ENCODE measurements at regions not wholly inside any gene's neighbourhood (a gene's known extent, or its start where the extent isn't known, plus 50 kb on each side); places are given as distances from the start of the nearest gene placed in this dataset.

DNA sequence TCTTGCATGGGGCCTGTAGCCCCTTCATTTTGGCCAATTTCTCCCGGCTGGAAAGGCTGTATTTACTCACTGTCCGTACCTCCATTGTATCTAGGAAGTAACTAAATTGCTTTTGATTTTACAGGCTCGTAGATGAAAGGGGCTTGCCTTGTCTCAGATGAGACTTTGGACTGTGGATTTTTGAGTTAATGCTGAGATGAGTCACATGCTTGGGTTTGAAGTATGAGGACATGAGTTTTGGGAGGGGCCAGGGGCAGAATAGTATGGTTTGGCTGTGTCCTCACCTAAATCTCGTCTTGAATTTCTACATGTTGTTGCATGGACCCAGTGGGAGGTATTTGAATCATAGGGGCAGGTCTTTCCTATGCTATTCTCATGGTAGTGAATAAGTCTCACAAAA, 407.6 kb upstream of the NDST3 start:
- TF ChIP-seq, protein P1, sequence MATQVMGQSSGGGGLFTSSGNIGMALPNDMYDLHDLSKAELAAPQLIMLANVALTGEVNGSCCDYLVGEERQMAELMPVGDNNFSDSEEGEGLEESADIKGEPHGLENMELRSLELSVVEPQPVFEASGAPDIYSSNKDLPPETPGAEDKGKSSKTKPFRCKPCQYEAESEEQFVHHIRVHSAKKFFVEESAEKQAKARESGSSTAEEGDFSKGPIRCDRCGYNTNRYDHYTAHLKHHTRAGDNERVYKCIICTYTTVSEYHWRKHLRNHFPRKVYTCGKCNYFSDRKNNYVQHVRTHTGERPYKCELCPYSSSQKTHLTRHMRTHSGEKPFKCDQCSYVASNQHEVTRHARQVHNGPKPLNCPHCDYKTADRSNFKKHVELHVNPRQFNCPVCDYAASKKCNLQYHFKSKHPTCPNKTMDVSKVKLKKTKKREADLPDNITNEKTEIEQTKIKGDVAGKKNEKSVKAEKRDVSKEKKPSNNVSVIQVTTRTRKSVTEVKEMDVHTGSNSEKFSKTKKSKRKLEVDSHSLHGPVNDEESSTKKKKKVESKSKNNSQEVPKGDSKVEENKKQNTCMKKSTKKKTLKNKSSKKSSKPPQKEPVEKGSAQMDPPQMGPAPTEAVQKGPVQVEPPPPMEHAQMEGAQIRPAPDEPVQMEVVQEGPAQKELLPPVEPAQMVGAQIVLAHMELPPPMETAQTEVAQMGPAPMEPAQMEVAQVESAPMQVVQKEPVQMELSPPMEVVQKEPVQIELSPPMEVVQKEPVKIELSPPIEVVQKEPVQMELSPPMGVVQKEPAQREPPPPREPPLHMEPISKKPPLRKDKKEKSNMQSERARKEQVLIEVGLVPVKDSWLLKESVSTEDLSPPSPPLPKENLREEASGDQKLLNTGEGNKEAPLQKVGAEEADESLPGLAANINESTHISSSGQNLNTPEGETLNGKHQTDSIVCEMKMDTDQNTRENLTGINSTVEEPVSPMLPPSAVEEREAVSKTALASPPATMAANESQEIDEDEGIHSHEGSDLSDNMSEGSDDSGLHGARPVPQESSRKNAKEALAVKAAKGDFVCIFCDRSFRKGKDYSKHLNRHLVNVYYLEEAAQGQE (IDR thresholded peaks at IDR 0.05): no peak
- TF ChIP-seq, protein P2, sequence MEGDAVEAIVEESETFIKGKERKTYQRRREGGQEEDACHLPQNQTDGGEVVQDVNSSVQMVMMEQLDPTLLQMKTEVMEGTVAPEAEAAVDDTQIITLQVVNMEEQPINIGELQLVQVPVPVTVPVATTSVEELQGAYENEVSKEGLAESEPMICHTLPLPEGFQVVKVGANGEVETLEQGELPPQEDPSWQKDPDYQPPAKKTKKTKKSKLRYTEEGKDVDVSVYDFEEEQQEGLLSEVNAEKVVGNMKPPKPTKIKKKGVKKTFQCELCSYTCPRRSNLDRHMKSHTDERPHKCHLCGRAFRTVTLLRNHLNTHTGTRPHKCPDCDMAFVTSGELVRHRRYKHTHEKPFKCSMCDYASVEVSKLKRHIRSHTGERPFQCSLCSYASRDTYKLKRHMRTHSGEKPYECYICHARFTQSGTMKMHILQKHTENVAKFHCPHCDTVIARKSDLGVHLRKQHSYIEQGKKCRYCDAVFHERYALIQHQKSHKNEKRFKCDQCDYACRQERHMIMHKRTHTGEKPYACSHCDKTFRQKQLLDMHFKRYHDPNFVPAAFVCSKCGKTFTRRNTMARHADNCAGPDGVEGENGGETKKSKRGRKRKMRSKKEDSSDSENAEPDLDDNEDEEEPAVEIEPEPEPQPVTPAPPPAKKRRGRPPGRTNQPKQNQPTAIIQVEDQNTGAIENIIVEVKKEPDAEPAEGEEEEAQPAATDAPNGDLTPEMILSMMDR (IDR thresholded peaks at IDR 0.05): no peak
- TF ChIP-seq MYC (IDR thresholded peaks at IDR 0.05; ENCODE audit: borderline replicate concordance, low read length): no peak
- TF ChIP-seq CEBPB (IDR thresholded peaks at IDR 0.05): no peak
- no peak for TF ChIP-seq CBX2 (IDR thresholded peaks at IDR 0.05; ENCODE audit: borderline replicate concordance, low read depth)
- TF ChIP-seq, protein P3, sequence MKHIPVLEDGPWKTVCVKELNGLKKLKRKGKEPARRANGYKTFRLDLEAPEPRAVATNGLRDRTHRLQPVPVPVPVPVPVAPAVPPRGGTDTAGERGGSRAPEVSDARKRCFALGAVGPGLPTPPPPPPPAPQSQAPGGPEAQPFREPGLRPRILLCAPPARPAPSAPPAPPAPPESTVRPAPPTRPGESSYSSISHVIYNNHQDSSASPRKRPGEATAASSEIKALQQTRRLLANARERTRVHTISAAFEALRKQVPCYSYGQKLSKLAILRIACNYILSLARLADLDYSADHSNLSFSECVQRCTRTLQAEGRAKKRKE (CRISPR knock-in tag; IDR thresholded peaks at IDR 0.05; ENCODE audit: low read depth): no peak
- TF ChIP-seq CHD2 (IDR thresholded peaks at IDR 0.05; ENCODE audit: low read length, partially characterized antibody): no peak
- TF ChIP-seq TP53 (CRISPR knock-in tag; IDR thresholded peaks at IDR 0.05): no peak
- TF ChIP-seq POLR2A (IDR thresholded peaks at IDR 0.05; ENCODE audit: low read length): no peak
- TF ChIP-seq EP300 (IDR thresholded peaks at IDR 0.05): no peak
- TF ChIP-seq JUN (IDR thresholded peaks at IDR 0.05): no peak
- no peak for TF ChIP-seq JUNB (IDR thresholded peaks at IDR 0.05)

Data from A549 (cell line).